ENCODE measurements at regions not wholly inside any gene's neighbourhood (a gene's known extent, or its start where the extent isn't known, plus 50 kb on each side); places are given as distances from the start of the nearest gene placed in this dataset.

GRCh38 chr1:5141750-5142149, 487.3 kb downstream of the AJAP1 start (continued):
- TF ChIP-seq ZBTB33 (IDR thresholded peaks at IDR 0.05; ENCODE audit: extremely low read depth, insufficient replicate concordance, low read length) (no peak), EZH2 (IDR thresholded peaks at IDR 0.05) (no peak)

GRCh38 chr1:5140962-5141361, 486.6 kb downstream of the AJAP1 start:
- RAD21 ChIA-PET (ENCODE audit: low non-redundant PET in 1 of 2, low total read pairs in 2 of 2, uncharacterized antibody in 2 of 2, unreplicated experiment in 2 of 2) = no interaction called here
- Histone ChIP-seq H3K9me2 (ENCODE audit: insufficient read depth) (no peaks in the 10 kb centered on the region), H4K20me1 (ENCODE audit: insufficient read depth) (no peaks in the 10 kb centered on the region), H3K27ac (ENCODE audit: low read depth, low read length) (no peak overlapping the region), H3K4me1 (ENCODE audit: control insufficient read depth in 1 of 2, insufficient read depth in 2 of 2, low read length in 2 of 2) (no peaks in the 10 kb centered on the region), H3K36me3 (ENCODE audit: control insufficient read depth in 1 of 2, insufficient read depth in 2 of 2, low read length in 2 of 2) (no peaks in the 10 kb centered on the region), H2AFZ (ENCODE audit: low read depth, low read length, poor library complexity, severe bottlenecking) (no peak overlapping the region), H3K4me2 (ENCODE audit: low read length) (no peak overlapping the region), H3K4me3 (replicated peaks in 1 of 2; ENCODE audit: low read depth in 1 of 2, low read length in 2 of 2) (no peak overlapping the region), H3K9me3 (ENCODE audit: control insufficient read depth in 1 of 2, insufficient read depth in 1 of 2, low read depth in 1 of 2, low read length in 2 of 2) (peaks cover 0 to 7% of the 10 kb centered on the region in 2 experiments; a peak in 1 of 4 replicates), H3K79me2 (ENCODE audit: insufficient read depth, low read length) (no peaks in the 10 kb centered on the region), H3K27me3 (ENCODE audit: insufficient read depth, low read length) (no peaks in the 10 kb centered on the region), H3K9ac (ENCODE audit: low read length) (no peak overlapping the region)
- no TSS peak for BruUV-seq (replicated peaks)
- CTCF ChIA-PET = no interaction called here
- intact Hi-C loops (cut with micrococcal nuclease) = no loop called here
- no peak for DNase-seq (ENCODE audit: low read depth, low spot score)
- ATAC-seq = no peak
- POLR2A ChIA-PET = no interaction called here
- TF ChIP-seq POLR2AphosphoS5 (IDR thresholded peaks at IDR 0.05; ENCODE audit: low read depth, low read length) (no peak), EZH2phosphoT487 (IDR thresholded peaks at IDR 0.05; ENCODE audit: borderline replicate concordance) (no peak), FOSL1 (IDR thresholded peaks at IDR 0.05; ENCODE audit: low read depth) (no peak), CEBPB (IDR thresholded peaks at IDR 0.05; ENCODE audit: low read depth) (no peak), JUND (IDR thresholded peaks at IDR 0.05) (no peak), MAX (IDR thresholded peaks at IDR 0.05) (no peak), TCF7L2 (IDR thresholded peaks at IDR 0.05; ENCODE audit: borderline replicate concordance, extremely low read depth, insufficient read depth, insufficient read length) (no peak), POLR2A (IDR thresholded peaks at IDR 0.05; ENCODE audit: borderline replicate concordance, extremely low read depth, insufficient read depth, insufficient read length) (no peak), ELF1 (IDR thresholded peaks at IDR 0.05; ENCODE audit: borderline replicate concordance, low read depth) (no peak), SP1 (IDR thresholded peaks at IDR 0.05; ENCODE audit: low read depth) (no peak), ZNF274 (IDR thresholded peaks at IDR 0.05; ENCODE audit: low read depth, low read length) (no peak), EZH2 (IDR thresholded peaks at IDR 0.05) (no peak), SRF (IDR thresholded peaks at IDR 0.05; ENCODE audit: low read depth) (no peak), ZFX (IDR thresholded peaks at IDR 0.05) (no peak), ZBTB33 (IDR thresholded peaks at IDR 0.05; ENCODE audit: extremely low read depth, insufficient replicate concordance, low read length) (no peak), EGR1 (IDR thresholded peaks at IDR 0.05; ENCODE audit: low read depth) (no peak)

Measured in HCT116 (cell line).